Activated T-helper 2 cell treated with anti-CD3 and anti-CD28 coated beads, Interferon-gamma antibody, Interleukin-2, Interleukin-4, amounts not matched to agents 10 μg/mL and 5 μg/mL and 100 μg/mL, durations not matched to agents 14 hours and 24 hours and 36 hours (primary cell): ENCODE measurements at regions not wholly inside any gene's neighbourhood (a gene's known extent, or its start where the extent isn't known, plus 50 kb on each side); places are given as distances from the start of the nearest gene placed in this dataset.
"Not testable (repeated sequence)": the region's sequence is repeated elsewhere in the genome, so short reads cannot be mapped to it uniquely, and the experiment has no call there.

ENCODE experiments used
- DNase-seq: peaks from one replicate; pipeline ENCODE4 v3.0.0; 2021; ENCODE audit warnings: low spot score
- H3K27ac Mint-ChIP-seq: one replicate; pipeline ENCODE4 v1.8.0; 2021; ENCODE audit warnings: mixed read lengths
- H3K27me3 Mint-ChIP-seq: one replicate; pipeline ENCODE4 v1.8.0; 2021; ENCODE audit warnings: low read depth, mixed read lengths
- H3K36me3 Mint-ChIP-seq: one replicate; pipeline ENCODE4 v1.8.0; 2021; ENCODE audit warnings: low read depth, mixed read lengths
- H3K4me1 Mint-ChIP-seq: one replicate; pipeline ENCODE4 v1.8.0; 2021; ENCODE audit warnings: low read depth, mixed read lengths
- H3K4me3 Mint-ChIP-seq: one replicate; pipeline ENCODE4 v1.8.0; 2021; ENCODE audit warnings: low read depth, mild to moderate bottlenecking, moderate library complexity, mixed read lengths
- H3K9me3 Mint-ChIP-seq: one replicate; pipeline ENCODE4 v1.8.0; 2021; ENCODE audit warnings: mixed read lengths
- intact Hi-C: fragments of 100-400 bp; cut with micrococcal nuclease; formaldehyde crosslinking; loops from one replicate; pipeline ENCODE4 v1.15.1; 2023

GRCh38 chr7:45421806-45422205 is 152.4 kb upstream of the ADCY1 start:
- intact Hi-C loops: no loop called here
- no peak overlapping the region for H3K27ac Mint-ChIP-seq
- DNase-seq: no peak

GRCh38 chr7:45430397-45430796 is 143.8 kb upstream of the ADCY1 start:
- Mint-ChIP-seq H3K27ac (no peak overlapping the region), H3K36me3 (no peaks in the 10 kb centered on the region), H3K4me1 (peaks cover 3% of the 10 kb centered on the region), H3K4me3 (no peak overlapping the region), H3K9me3 (no peaks in the 10 kb centered on the region), H3K27me3 (peaks cover 2% of the 10 kb centered on the region)
- no peak for DNase-seq
- intact Hi-C loops: no loop called here

More at GRCh38 chr7:45421806-45422205, 152.4 kb upstream of the ADCY1 start:
- Mint-ChIP-seq H3K36me3 (no peaks in the 10 kb centered on the region), H3K4me1 (peaks cover 4% of the 10 kb centered on the region), H3K9me3 (no peaks in the 10 kb centered on the region), H3K4me3 (no peak overlapping the region), H3K27me3 (peaks cover 6% of the 10 kb centered on the region)

GRCh38 chr7:45434167-45434784 is 139.9 kb upstream of the ADCY1 start:
- H3K9me3 Mint-ChIP-seq: no peaks in the 10 kb centered on the region
- no peaks in the 10 kb centered on the region for H3K4me1 Mint-ChIP-seq
- no peak overlapping the region for H3K27ac Mint-ChIP-seq
- DNase-seq: no peak
- H3K4me3 Mint-ChIP-seq: no peak overlapping the region
- H3K36me3 Mint-ChIP-seq: no peaks in the 10 kb centered on the region
- intact Hi-C loops: no loop called here
- H3K27me3 Mint-ChIP-seq: peaks cover 2% of the 10 kb centered on the region

- no peak for DNase-seq
- no peaks in the 10 kb centered on the region for H3K27me3 Mint-ChIP-seq
- no peaks in the 10 kb centered on the region for H3K9me3 Mint-ChIP-seq
- no peak overlapping the region for H3K27ac Mint-ChIP-seq
- H3K4me1 Mint-ChIP-seq: no peaks in the 10 kb centered on the region
- no peaks in the 10 kb centered on the region for H3K36me3 Mint-ChIP-seq
- H3K4me3 Mint-ChIP-seq: no peak overlapping the region
- intact Hi-C loops: no loop called here
Observed at GRCh38 chr7:45435131-45435530, 139.0 kb upstream of the ADCY1 start.

DNA sequence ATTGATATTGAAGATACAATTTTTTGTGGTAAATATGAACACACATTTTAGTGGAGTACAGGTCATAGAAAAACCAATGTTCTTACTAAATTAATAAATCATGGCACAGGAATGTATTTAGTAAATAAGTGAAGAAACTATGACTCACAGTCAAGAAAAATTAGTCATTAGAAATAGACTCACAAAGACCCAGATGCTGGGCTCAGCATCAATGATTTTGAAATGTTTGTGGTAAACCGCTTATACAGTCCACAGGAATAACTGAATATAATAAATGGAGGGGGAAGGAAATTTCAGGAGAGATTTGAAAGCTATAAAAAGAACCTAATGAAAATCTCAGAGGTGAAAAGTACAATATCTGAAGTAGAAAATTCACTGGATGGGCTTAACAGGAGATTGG is 138.3 kb upstream of the ADCY1 start:
- H3K27ac Mint-ChIP-seq: no peak overlapping the region
- H3K4me3 Mint-ChIP-seq: no peak overlapping the region
- intact Hi-C loops: no loop called here
- DNase-seq: no peak
- H3K4me1 Mint-ChIP-seq: no peaks in the 10 kb centered on the region
- no peaks in the 10 kb centered on the region for H3K27me3 Mint-ChIP-seq
- H3K36me3 Mint-ChIP-seq: no peaks in the 10 kb centered on the region
- no peaks in the 10 kb centered on the region for H3K9me3 Mint-ChIP-seq

DNA sequence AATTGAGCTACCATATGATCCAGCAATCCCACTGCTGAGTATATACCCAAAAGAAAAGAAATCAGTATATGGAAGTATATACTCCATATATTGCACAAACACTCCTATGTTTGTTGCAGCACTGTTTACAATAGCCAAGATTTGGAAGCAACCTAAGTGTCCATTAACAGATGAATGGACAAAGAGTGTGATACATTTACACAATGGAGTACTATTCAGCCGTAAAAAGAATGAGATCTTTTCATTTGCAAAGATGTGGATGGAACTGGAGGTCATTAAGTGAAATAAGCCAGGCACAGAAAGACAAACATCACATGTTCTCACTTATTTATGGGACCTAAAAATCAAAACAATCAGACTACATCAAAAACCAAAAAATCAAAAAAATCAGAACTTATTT is 133.4 kb upstream of the ADCY1 start:
- H3K4me3 Mint-ChIP-seq, H3K27ac Mint-ChIP-seq, DNase-seq, H3K27me3 Mint-ChIP-seq, intact Hi-C loops, H3K36me3 Mint-ChIP-seq, H3K9me3 Mint-ChIP-seq, H3K4me1 Mint-ChIP-seq: not testable (repeated sequence)

DNA sequence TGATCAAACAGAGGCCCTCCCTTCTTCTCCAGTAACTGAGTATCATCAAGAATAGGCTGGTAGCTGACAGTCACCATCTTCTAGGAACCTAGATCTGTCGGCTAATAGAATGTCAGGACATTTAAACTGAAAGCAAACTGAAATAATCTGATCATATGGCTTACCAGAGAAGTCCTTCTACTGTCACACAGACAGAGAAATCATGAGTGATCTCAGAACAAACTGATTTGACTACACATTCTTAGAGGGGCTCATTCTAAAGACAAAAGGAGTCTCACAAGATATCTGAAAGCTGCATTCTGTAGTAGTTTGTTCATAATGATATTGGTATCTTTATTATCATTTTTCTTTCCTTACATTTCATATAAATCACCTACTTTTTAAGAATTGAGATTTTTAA is 130.9 kb upstream of the ADCY1 start:
- Mint-ChIP-seq H3K27me3 (peaks cover 1% of the 10 kb centered on the region), H3K9me3 (no peaks in the 10 kb centered on the region), H3K4me1 (peaks cover 14% of the 10 kb centered on the region), H3K4me3 (no peak overlapping the region), H3K36me3 (no peaks in the 10 kb centered on the region), H3K27ac (no peak overlapping the region)
- intact Hi-C loops: loop anchor here (1.0 kb wide), 1 partner anchor 26 kb away; no protein-coding TSS in a partner anchor
- no peak for DNase-seq

DNA sequence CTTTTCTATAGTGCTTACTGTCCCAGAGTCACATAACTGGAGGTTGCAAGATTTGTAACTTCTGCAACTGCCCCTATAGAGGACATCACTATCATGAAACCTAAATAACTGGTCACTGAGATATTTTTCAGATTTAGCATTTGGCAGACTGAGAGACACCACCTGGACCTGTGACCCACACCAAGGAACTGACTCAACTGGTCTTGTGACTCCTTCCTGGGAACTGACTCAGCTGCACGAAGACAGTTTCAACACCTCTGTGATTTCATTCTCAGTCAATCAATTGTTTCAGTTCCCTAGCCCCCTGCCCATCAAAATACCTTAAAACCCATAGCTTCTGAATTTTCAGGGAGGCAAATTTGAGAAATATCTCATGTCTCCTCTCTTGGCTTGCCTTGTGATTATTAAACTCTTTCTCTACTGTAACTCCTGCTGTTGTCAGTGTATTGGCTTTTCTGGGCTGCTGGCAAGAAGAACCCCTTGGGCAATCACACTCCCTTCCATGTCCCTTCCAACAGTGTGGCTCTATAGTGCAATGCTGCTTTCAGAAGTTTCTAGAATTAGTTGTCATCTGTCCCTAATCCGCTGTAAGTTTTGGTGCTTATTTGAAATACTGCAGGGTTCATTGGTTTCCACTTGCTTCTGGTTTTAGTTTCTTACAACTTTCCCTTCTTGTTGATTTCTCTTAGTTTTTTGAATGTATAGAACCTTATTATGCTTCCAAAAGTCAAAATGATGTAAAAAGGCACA is 127.8 kb upstream of the ADCY1 start:
- intact Hi-C loops: loop anchor here (1.0 to 5.0 kb wide), 2 partner anchors 28 to 44 kb away; no protein-coding TSS in a partner anchor
- Mint-ChIP-seq H3K9me3 (no peaks in the 10 kb centered on the region), H3K4me1 (peaks cover 15% of the 10 kb centered on the region), H3K27me3 (no peaks in the 10 kb centered on the region), H3K36me3 (no peaks in the 10 kb centered on the region), H3K27ac (no peak overlapping the region), H3K4me3 (no peak overlapping the region)
- DNase-seq: no peak

- H3K36me3 Mint-ChIP-seq: no peaks in the 10 kb centered on the region
- H3K4me1 Mint-ChIP-seq: peaks cover 17% of the 10 kb centered on the region
- no peak overlapping the region for H3K4me3 Mint-ChIP-seq
- DNase-seq: no peak
- H3K27me3 Mint-ChIP-seq: no peaks in the 10 kb centered on the region
- no peak overlapping the region for H3K27ac Mint-ChIP-seq
- no peaks in the 10 kb centered on the region for H3K9me3 Mint-ChIP-seq
- intact Hi-C loops: loop anchor here (5.0 kb wide), 1 partner anchor 45 kb away; no protein-coding TSS in a partner anchor
Observed at GRCh38 chr7:45447296-45447695, 126.9 kb upstream of the ADCY1 start.

DNA sequence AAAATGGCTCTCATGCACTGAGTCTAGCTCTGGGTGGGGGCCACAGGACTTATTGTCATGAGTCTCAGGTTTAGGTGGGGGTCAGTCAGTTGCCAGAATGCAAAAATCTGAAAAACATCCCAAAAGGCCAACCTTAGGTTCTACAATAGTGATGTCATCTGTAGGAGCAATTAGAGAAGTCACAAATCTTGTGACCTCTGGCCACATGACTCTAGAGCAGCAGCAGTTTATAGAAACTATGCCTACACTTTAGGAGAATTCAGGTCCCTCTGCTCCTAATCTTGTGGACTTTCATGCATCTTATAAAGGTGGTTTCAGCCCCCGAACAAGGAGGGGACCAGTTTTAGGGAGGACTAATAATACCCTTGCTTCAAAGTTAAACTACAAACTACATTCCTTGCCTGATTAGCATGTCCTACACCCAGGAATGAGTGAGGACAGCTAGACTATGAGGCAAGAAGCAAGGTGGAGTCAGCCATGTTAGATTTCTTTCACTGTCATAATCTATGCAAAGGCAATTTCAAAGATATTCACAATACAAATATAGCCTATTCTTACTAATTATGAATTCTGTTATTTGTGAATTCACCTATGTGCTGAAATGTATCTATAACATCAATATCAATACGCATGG is 123.5 kb upstream of the ADCY1 start:
- intact Hi-C loops: no loop called here
- no peak for DNase-seq
- Mint-ChIP-seq H3K4me1 (peaks cover 8% of the 10 kb centered on the region), H3K27ac (no peak overlapping the region), H3K4me3 (no peak overlapping the region), H3K36me3 (no peaks in the 10 kb centered on the region), H3K27me3 (no peaks in the 10 kb centered on the region), H3K9me3 (no peaks in the 10 kb centered on the region)

DNA sequence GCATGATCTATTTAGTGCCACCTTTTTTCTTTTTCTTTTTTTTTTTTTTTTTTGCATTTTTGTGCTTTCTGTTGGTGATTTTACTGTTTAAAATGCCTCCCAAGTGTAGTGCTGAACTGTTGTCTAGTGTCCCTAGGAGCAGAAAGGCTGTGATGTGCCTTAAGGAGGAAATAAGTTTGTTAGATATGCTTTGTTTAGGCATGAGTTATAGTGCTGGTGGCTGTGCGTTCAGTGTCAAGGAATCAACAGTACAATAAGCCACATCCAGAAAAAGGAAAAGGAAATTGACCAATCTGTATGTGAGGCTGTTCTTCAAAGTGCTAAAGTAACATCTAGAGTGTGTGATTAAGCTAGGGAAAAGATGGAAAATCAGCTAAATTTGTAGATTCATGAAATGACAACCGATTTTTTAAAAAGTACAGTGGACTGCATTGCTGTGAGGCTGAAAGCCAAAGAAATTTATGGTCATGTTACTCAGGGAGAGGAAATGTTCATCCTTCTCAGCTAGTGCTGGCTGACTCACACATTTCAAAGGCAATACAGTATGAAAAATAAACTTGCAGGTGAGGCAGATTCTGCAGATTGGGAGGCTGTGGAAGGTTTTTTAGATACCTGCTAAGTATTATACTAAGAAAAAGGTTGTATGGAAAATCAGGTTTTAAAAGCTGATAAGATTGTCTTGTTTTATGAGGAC is 122.7 kb upstream of the ADCY1 start:
- H3K27ac Mint-ChIP-seq: no peak overlapping the region
- H3K9me3 Mint-ChIP-seq: no peaks in the 10 kb centered on the region
- no peaks in the 10 kb centered on the region for H3K27me3 Mint-ChIP-seq
- H3K4me1 Mint-ChIP-seq: peaks cover 4% of the 10 kb centered on the region
- no peaks in the 10 kb centered on the region for H3K36me3 Mint-ChIP-seq
- no peak overlapping the region for H3K4me3 Mint-ChIP-seq
- no peak for DNase-seq
- intact Hi-C loops: no loop called here

DNA sequence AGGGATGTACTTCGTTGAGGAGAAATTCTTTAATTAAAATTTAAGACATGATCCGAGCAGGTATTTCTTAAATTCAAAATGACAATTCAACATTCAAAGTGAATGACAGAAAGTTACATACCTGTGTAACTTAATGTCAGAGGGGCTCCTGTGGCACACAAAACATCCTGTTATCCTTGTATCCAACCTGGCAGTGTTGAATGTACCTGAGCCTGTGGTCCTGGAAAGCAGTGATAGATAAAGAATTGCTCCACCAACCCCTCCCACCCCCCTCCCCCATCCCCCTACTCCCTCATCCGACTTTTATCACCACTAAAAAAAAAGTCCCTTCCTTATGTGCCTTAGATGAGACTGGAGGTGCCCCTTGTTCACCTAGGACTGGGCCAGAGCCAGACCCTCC is 119.4 kb upstream of the ADCY1 start:
- Mint-ChIP-seq H3K27me3 (no peaks in the 10 kb centered on the region), H3K4me3 (no peak overlapping the region), H3K27ac (no peak overlapping the region), H3K4me1 (peaks cover 2% of the 10 kb centered on the region), H3K36me3 (no peaks in the 10 kb centered on the region), H3K9me3 (no peaks in the 10 kb centered on the region)
- no peak for DNase-seq
- intact Hi-C loops: no loop called here

GRCh38 chr7:45455662-45456061 is 118.5 kb upstream of the ADCY1 start:
- Mint-ChIP-seq H3K9me3 (no peaks in the 10 kb centered on the region), H3K27ac (no peak overlapping the region), H3K4me1 (peaks cover 2% of the 10 kb centered on the region), H3K4me3 (no peak overlapping the region), H3K36me3 (no peaks in the 10 kb centered on the region), H3K27me3 (no peaks in the 10 kb centered on the region)
- no peak for DNase-seq
- intact Hi-C loops: no loop called here
